HepG2 (cell line): ENCODE measurements at regions not wholly inside any gene's neighbourhood (a gene's known extent, or its start where the extent isn't known, plus 50 kb on each side); places are given as distances from the start of the nearest gene placed in this dataset.

Source experiments
- ARID4A ChIP-seq: sonication (generic); formaldehyde crosslinking; IDR thresholded peaks from 2 replicates; pipeline ENCODE4 v1.5.0; 2020; ENCODE audit warnings: mild to moderate bottlenecking, missing genetic modification reagents, borderline replicate concordance
- ATF4 ChIP-seq, 2 experiments: fragments of 450-650 bp in 1 of 2; sonication (generic) in 1 of 2; formaldehyde crosslinking; IDR thresholded peaks; 2 replicates each; pipeline versions ENCODE4 v1.5.0 to v1.8.0; 2020 to 2022; ENCODE audit warnings: mild to moderate bottlenecking in 1 of 2, missing genetic modification reagents in 1 of 2
- ATM ChIP-seq: fragments of 450-650 bp; IDR thresholded peaks from 2 replicates; pipeline ENCODE4 v1.7.1; 2017; ENCODE audit warnings: mild to moderate bottlenecking, borderline replicate concordance
- BRF2 ChIP-seq: sonication (generic); formaldehyde crosslinking; IDR thresholded peaks from 2 replicates; pipeline ENCODE4 v1.8.1; 2022; ENCODE audit warnings: mild to moderate bottlenecking, missing genetic modification reagents
- CBX5 ChIP-seq: sonication (generic); formaldehyde crosslinking; IDR thresholded peaks from 2 replicates; pipeline ENCODE4 v1.4.0; 2020; ENCODE audit warnings: missing genetic modification reagents, borderline replicate concordance
- CREB1 ChIP-seq, 2 experiments: fragments of 450-650 bp in 1 of 2; IDR thresholded peaks; 2 replicates each; pipeline ENCODE4 v1.6.1; 2016 to 2017; ENCODE audit warnings: control low read depth in 1 of 2, mild to moderate bottlenecking in 1 of 2, missing compliant biosample characterization in 1 of 2, missing genetic modification characterization in 1 of 2
- KAT7 ChIP-seq: IDR thresholded peaks from 2 replicates; pipeline ENCODE4 v1.6.1; 2018; ENCODE audit warnings: borderline replicate concordance, missing compliant biosample characterization
- MTERF4 ChIP-seq: sonication (generic); formaldehyde crosslinking; IDR thresholded peaks from 2 replicates; pipeline ENCODE4 v1.8.0; 2023; ENCODE audit warnings: mild to moderate bottlenecking, missing genetic modification reagents
- NR2C2 ChIP-seq: sonication (generic); formaldehyde crosslinking; IDR thresholded peaks from 2 replicates; pipeline ENCODE4 v1.4.0; 2020; ENCODE audit warnings: missing genetic modification reagents, mild to moderate bottlenecking, moderate library complexity, borderline replicate concordance
- SALL1 ChIP-seq: sonication (generic); formaldehyde crosslinking; IDR thresholded peaks from 2 replicates; pipeline ENCODE4 v1.8.0; 2022; ENCODE audit warnings: mild to moderate bottlenecking, missing genetic modification reagents
- SALL2 ChIP-seq: sonication (generic); formaldehyde crosslinking; IDR thresholded peaks from 2 replicates; pipeline ENCODE4 v1.8.1; 2023; ENCODE audit warnings: mild to moderate bottlenecking, missing genetic modification reagents, inconsistent platforms
- SAP130 ChIP-seq: IDR thresholded peaks from 2 replicates; pipeline ENCODE4 v1.6.1; 2016; ENCODE audit warnings: low read depth
- SOX5 ChIP-seq: IDR thresholded peaks from 2 replicates; pipeline ENCODE4 v1.6.1; 2016; ENCODE audit warnings: borderline replicate concordance
- SOX6 ChIP-seq, 2 experiments: fragments of 450-650 bp in 1 of 2; sonication (generic) in 1 of 2; formaldehyde crosslinking in 1 of 2; IDR thresholded peaks; 2 replicates each; pipeline versions ENCODE4 v1.4.0 to v1.6.1; 2017 to 2020; ENCODE audit warnings: antibody characterized with exemption in 1 of 2, mild to moderate bottlenecking in 1 of 2, missing genetic modification reagents in 1 of 2
- SP2 ChIP-seq: sonication (generic); formaldehyde crosslinking; IDR thresholded peaks from 2 replicates; pipeline ENCODE4 v1.5.1; 2020; ENCODE audit warnings: mild to moderate bottlenecking, missing genetic modification reagents
- ZBTB8A ChIP-seq: sonication (generic); formaldehyde crosslinking; IDR thresholded peaks from 2 replicates; pipeline ENCODE4 v1.4.0; 2020; ENCODE audit warnings: mild to moderate bottlenecking, low read depth, missing genetic modification reagents, borderline replicate concordance
- ZFP1 ChIP-seq: IDR thresholded peaks from 2 replicates; pipeline ENCODE4 v1.6.1; 2016
- ZFP82 ChIP-seq: sonication (generic); formaldehyde crosslinking; IDR thresholded peaks from 2 replicates; pipeline ENCODE4 v1.5.1; 2020; ENCODE audit warnings: mild to moderate bottlenecking, missing genetic modification reagents, borderline replicate concordance
- ZMYM4 ChIP-seq: sonication (generic); formaldehyde crosslinking; IDR thresholded peaks from 2 replicates; pipeline ENCODE4 v1.8.1; 2023; ENCODE audit warnings: mild to moderate bottlenecking, missing genetic modification reagents
- ZNF101 ChIP-seq: sonication (generic); formaldehyde crosslinking; IDR thresholded peaks from 2 replicates; pipeline ENCODE4 v1.4.0; 2020; ENCODE audit warnings: mild to moderate bottlenecking, low read depth, missing genetic modification reagents, borderline replicate concordance
- ZNF451 ChIP-seq: sonication (generic); formaldehyde crosslinking; IDR thresholded peaks from 2 replicates; pipeline ENCODE4 v1.5.0; 2020; ENCODE audit warnings: mild to moderate bottlenecking, missing genetic modification reagents
- ZNF619 ChIP-seq: sonication (generic); formaldehyde crosslinking; IDR thresholded peaks from 2 replicates; pipeline ENCODE4 v1.4.0; 2020; ENCODE audit warnings: mild to moderate bottlenecking, missing genetic modification reagents
- ZNF629 ChIP-seq: sonication (generic); formaldehyde crosslinking; conservative IDR thresholded peaks from 2 replicates; pipeline ENCODE4 v1.5.0; 2020; ENCODE audit warnings: missing genetic modification reagents

DNA sequence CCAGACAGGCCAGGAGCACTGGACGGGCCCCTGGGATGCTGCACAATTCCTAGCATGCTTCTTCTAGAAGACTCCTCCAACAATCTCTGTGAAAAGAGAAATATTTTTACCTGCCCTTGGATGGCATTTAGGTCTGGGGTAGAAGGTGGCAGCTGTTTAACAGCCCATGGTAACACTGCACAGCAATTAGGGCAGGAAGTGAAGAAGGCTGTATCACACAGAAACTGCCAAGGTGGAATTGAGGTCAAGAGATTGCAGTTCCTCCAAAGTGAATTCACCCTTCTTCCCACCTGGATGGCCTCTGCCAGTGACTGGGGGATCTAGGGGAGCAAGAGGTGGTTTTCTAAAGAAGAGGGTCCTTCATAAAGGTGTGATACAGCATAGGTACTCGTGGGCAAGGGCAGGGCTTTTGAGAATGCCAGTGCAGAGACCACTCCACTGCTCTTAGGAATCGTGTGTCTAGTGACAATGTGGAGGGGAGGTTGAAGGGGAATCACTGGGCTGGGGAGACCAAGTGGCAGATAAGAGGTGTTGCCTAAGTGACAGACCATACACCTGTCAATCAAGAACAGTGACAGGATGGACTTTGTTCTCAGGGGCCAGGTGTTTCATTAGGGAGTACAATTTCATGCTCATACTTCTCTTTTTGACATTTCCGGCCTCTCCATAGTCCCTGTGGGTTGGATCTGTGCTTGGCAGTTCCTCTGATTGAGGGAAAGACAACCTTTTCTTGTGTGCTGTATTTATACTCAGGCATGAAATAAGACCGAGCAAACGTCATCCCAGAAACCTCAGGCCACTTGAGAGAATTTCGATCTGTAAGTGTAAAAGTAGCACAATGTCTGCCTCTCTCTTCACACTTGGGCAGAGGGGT is 83.5 kb upstream of the BCL6 start (continued):
- TF ChIP-seq ATM: no peak
- no peak for TF ChIP-seq MTERF4 (CRISPR knock-in tag)
- no peak for TF ChIP-seq NR2C2
- TF ChIP-seq SAP130 (CRISPR knock-in tag): peak; percentile 61
- TF ChIP-seq ZBTB8A (CRISPR knock-in tag): no peak
- no peak for TF ChIP-seq SP2 (CRISPR knock-in tag)
- no peak for TF ChIP-seq CREB1 (IDR thresholded peaks at IDR 0.05)
- TF ChIP-seq CREB1 (CRISPR knock-in tag; IDR thresholded peaks at IDR 0.05): peak; percentile 37; the same call in 1 of the 2 replicates
- TF ChIP-seq ZFP82 (CRISPR knock-in tag): no peak
- no peak for TF ChIP-seq ZFP1 (CRISPR knock-in tag)
- TF ChIP-seq ATF4 (CRISPR knock-in tag; IDR thresholded peaks at IDR 0.05): no peak
- peak; percentile 46; the same call in 1 of the 2 replicates for TF ChIP-seq ARID4A (CRISPR knock-in tag)
- no peak for TF ChIP-seq BRF2
- no peak for TF ChIP-seq ZNF629 (CRISPR knock-in tag)
- TF ChIP-seq ZMYM4 (CRISPR knock-in tag): peak; percentile 57
- TF ChIP-seq SALL2 (CRISPR knock-in tag): no peak
- TF ChIP-seq ZNF451 (CRISPR knock-in tag): no peak
- TF ChIP-seq SOX5: peak; percentile 48; the same call in 1 of the 2 replicates
- no peak for TF ChIP-seq SOX6 (IDR thresholded peaks at IDR 0.05)
- TF ChIP-seq SOX6 (CRISPR knock-in tag; IDR thresholded peaks at IDR 0.05): peak; percentile 67
- TF ChIP-seq SALL1 (CRISPR knock-in tag): peak; percentile 60
- TF ChIP-seq KAT7 (CRISPR knock-in tag): no peak
- no peak for TF ChIP-seq CBX5 (CRISPR knock-in tag)
- no peak for TF ChIP-seq ZNF619 (CRISPR knock-in tag)
- TF ChIP-seq ZNF101: no peak
